ENCODE measurements at regions not wholly inside any gene's neighbourhood (a gene's known extent, or its start where the extent isn't known, plus 50 kb on each side); places are given as distances from the start of the nearest gene placed in this dataset.
"Not testable (repeated sequence)": the region's sequence is repeated elsewhere in the genome, so short reads cannot be mapped to it uniquely, and the experiment has no call there.

DNA sequence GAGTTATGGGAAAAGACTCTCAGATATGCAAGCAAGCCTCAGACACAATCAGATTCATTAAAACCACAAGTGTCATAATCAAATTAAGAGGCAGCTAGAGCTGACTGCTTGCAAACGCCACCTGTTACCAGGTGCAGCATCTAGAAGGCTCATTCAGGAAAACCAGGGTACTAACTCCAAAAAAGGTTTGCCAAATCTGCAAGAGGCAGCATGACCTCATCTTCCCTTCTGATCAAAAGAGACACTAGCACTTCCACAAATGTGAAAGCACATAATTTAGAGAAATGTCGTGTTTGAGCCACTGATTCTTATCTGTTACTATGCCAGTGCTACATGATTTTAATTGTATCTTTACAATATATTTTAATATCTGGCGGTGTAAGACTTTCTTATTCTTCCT is 123.3 kb upstream of the NANOGP8 start:
- no peaks in the 10 kb centered on the region for H3K4me1 Mint-ChIP-seq
- no peaks in the 10 kb centered on the region for H3K27me3 Mint-ChIP-seq
- no peak overlapping the region for H3K27ac Mint-ChIP-seq
- no peaks in the 10 kb centered on the region for H3K36me3 Mint-ChIP-seq
- H3K4me3 Mint-ChIP-seq = no peak overlapping the region
- no peaks in the 10 kb centered on the region for H3K9me3 Mint-ChIP-seq

DNA sequence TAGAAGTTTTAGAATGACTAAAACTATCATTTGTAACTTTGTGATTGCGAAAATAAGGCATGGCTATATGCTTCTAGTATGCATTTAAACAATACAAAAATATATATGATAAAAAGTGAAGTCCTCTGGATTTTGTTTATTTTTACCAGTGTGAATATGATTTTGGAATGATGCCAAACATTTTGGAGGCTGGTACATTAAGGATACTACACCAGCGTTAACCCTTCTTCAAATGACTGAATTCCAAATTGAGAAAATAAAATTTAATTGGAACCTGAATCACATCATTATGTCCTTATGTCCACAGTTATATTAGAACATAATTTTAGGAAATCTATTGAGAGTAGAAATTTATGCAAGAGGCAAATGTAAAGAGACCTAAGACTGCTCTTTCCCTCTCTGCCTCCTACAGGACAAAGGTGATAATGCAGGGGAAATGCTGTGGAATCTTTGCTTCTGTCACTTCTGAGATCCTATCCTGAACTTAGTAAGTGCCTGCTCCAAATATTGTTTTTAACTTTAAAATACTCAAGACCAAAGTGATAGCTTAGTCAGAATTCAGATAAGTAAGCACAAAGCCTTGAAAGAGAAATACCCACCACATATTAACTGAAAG is 121.1 kb upstream of the NANOGP8 start:
- H3K9me3 Mint-ChIP-seq = no peaks in the 10 kb centered on the region

DNA sequence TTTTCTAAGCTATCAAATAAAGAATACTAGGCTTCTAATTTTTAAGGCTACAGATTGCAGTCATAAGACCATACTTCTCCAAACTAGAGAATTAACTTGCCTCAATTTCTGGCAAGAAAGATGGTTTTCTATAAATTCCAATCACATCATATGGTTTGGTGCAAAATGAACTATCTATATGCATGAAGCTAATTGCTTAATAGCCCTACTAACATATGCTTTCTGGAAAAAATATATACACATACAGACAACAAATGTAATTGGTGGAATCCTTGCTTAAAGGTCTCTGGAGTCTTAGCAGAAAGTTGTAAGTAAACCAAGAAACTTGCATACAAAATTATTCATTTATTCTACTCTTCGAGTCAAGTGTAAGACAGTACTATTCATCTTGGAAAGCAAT is 113.1 kb upstream of the NANOGP8 start:
- Mint-ChIP-seq H3K27me3 (no peaks in the 10 kb centered on the region), H3K36me3 (no peaks in the 10 kb centered on the region), H3K27ac (no peak overlapping the region), H3K4me3 (no peak overlapping the region), H3K9me3 (peaks cover 0 to 3% (median 0%) of the 10 kb centered on the region in 3 donors), H3K4me1 (no peaks in the 10 kb centered on the region)

More for the DNA sequence above, 121.1 kb upstream of the NANOGP8 start:
- H3K4me1 Mint-ChIP-seq = no peaks in the 10 kb centered on the region
- H3K27ac Mint-ChIP-seq = no peak overlapping the region
- H3K36me3 Mint-ChIP-seq = no peaks in the 10 kb centered on the region
- H3K27me3 Mint-ChIP-seq = no peaks in the 10 kb centered on the region
- H3K4me3 Mint-ChIP-seq = no peak overlapping the region

DNA sequence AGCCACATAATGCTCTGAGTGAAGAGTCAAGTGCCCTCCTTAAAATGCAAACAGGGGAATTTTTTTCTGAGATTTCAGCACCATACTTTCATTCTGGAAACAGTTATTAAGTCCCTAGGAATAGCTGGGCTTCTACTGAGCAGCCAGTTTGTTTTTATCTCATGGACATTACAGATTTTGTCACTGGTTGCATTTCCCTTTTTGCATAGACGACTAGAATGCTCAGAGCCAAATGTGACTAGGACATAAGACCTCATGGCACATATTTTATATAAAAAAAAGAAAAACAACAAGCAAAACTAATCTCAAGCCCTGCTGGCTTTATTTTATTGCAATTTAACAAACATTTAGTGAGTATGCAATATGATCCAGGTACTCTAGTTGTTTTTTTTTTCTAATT is 112.7 kb upstream of the NANOGP8 start:
- Mint-ChIP-seq H3K9me3 (peaks cover 0 to 4% (median under 1%) of the 10 kb centered on the region in 3 donors), H3K36me3 (no peaks in the 10 kb centered on the region), H3K27ac (no peak overlapping the region), H3K4me1 (no peaks in the 10 kb centered on the region), H3K27me3 (no peaks in the 10 kb centered on the region), H3K4me3 (no peak overlapping the region)

DNA sequence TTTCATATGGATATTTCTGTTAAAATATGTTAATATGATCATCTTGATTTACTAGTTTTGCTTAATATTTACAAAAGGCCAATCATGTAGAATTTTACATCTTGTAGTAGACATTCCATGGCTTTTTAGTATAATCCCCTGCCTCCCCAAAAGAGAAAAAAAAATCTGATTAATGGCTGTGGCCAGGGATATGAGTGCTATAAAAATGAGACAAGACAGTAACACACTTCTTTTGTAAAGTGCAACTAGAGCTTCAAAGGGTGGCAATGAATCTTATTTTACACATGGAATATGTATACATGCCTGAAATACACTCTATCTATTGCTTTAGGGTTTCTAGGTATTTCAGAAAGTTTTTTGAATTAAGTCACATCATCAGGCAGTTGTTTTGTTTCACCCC is 112.2 kb upstream of the NANOGP8 start:
- H3K9me3 Mint-ChIP-seq = peaks cover 0 to 8% (median 2%) of the 10 kb centered on the region in 3 donors
- no peaks in the 10 kb centered on the region for H3K27me3 Mint-ChIP-seq
- H3K4me3 Mint-ChIP-seq = no peak overlapping the region
- no peaks in the 10 kb centered on the region for H3K36me3 Mint-ChIP-seq
- H3K4me1 Mint-ChIP-seq = no peaks in the 10 kb centered on the region
- no peak overlapping the region for H3K27ac Mint-ChIP-seq

DNA sequence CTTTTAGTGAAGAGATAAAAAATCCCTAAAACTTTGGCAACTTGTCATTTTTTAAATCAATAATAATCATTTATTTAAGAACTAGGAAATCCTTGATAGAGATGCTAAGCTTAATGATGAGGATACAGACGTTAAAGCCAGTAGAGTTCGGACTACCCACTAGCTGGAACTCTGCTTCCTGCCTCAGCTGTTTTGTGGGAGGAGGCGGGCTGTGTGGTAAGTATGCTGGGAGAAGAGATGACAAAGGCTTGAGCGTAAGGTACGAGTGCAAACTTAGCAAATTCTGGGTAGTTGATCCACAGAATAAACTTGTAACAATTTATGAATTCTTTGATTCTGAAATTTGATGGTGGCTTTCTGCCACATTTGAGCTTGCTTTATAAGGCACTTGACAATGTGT is 111.2 kb upstream of the NANOGP8 start:
- no peaks in the 10 kb centered on the region for H3K27me3 Mint-ChIP-seq
- peaks cover 4 to 16% (median 4%) of the 10 kb centered on the region in 3 donors for H3K9me3 Mint-ChIP-seq
- no peaks in the 10 kb centered on the region for H3K36me3 Mint-ChIP-seq
- H3K27ac Mint-ChIP-seq = no peak overlapping the region
- no peaks in the 10 kb centered on the region for H3K4me1 Mint-ChIP-seq
- H3K4me3 Mint-ChIP-seq = no peak overlapping the region

DNA sequence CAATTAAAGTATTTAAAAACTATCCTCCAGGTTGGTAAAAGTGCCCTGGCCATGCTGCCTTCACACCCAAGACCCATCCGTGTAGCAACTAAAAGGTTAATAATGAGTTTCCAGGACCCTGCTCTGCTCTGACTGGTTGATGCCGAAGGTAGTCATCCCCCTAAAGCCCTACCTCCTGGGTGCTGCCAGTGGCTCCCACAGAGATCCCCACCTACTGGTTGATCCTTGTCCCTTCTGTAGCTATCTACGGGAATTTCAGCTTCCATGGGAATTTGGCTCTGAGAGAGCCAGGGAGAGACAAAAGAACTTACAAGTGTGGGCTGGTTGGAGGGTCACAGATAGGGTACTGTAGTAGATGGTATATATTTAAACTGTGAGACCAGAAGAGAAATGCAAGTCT is 110.6 kb upstream of the NANOGP8 start:
- H3K36me3 Mint-ChIP-seq = no peaks in the 10 kb centered on the region
- no peaks in the 10 kb centered on the region for H3K27me3 Mint-ChIP-seq
- H3K27ac Mint-ChIP-seq = no peak overlapping the region
- no peak overlapping the region for H3K4me3 Mint-ChIP-seq
- H3K4me1 Mint-ChIP-seq = no peaks in the 10 kb centered on the region
- H3K9me3 Mint-ChIP-seq = peaks cover 4 to 22% (median 6%) of the 10 kb centered on the region in 3 donors

DNA sequence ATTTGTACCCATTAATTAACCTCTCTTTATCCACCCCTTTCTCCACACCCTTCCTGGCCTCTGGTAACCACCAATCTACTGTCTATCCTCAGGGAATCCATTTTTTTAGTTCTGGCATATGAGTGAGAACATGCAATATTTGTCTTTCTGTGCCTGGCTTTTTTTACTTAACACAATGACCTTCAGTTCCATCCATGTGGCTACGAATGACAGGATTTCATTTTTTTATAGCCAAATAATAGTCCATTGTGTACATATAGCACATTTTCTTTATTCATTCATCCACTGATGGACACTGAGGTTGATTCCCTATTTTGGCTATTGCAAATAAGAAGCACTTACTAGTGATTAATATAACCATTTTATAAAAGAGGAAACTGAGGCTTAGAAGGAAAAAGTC is 109.9 kb upstream of the NANOGP8 start:
- Mint-ChIP-seq H3K36me3 (no peaks in the 10 kb centered on the region), H3K4me3 (no peak overlapping the region), H3K9me3 (peaks cover 4 to 26% (median 7%) of the 10 kb centered on the region in 3 donors), H3K27me3 (peaks cover 4% of the 10 kb centered on the region), H3K27ac (no peak overlapping the region), H3K4me1 (no peaks in the 10 kb centered on the region)

DNA sequence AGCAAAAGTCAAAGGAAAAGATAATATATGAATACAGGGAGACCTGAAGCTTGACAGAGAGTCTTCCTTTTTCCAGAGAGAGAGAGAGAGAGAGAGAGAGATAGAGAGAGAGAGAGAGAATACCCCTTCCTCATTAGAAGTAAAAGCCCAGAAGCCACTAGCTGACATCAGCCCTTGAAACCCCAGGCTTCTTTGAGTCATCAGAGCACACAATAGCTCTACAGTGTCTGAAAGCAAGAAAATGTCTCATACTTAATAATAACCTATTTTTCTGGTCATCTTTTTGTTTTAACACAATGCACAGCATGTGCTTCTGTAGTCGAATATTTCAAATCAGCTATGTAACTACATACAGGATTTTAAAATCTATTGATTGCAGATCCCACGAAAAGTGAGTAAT is 109.2 kb upstream of the NANOGP8 start:
- H3K27ac Mint-ChIP-seq = no peak overlapping the region
- H3K4me3 Mint-ChIP-seq = no peak overlapping the region
- H3K27me3 Mint-ChIP-seq = peaks cover 6% of the 10 kb centered on the region
- H3K4me1 Mint-ChIP-seq = no peaks in the 10 kb centered on the region
- no peaks in the 10 kb centered on the region for H3K36me3 Mint-ChIP-seq
- peaks cover 4 to 29% (median 10%) of the 10 kb centered on the region in 3 donors for H3K9me3 Mint-ChIP-seq

DNA sequence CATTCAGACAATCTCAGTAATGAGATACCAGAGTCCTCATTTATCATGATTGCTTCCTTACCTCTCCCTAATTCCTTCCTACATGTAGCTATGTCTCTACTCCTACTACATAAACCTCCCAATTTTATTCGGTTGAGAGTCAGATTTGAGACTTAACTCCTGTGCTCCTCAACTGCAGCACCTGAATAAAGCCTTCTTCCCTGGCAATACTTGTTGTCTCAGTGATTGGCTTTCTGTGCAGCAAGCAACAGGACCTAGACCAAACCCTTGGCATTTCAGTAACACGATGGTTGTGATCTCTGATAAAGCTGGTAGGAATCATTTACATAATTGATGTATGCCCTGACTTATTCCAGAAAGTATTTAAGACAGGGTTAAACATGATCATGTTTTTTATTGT is 106.7 kb upstream of the NANOGP8 start:
- no peak overlapping the region for H3K27ac Mint-ChIP-seq
- H3K4me3 Mint-ChIP-seq = no peak overlapping the region
- peaks cover 4 to 29% (median 10%) of the 10 kb centered on the region in 3 donors for H3K9me3 Mint-ChIP-seq
- no peaks in the 10 kb centered on the region for H3K36me3 Mint-ChIP-seq
- H3K27me3 Mint-ChIP-seq = peaks cover 6% of the 10 kb centered on the region
- H3K4me1 Mint-ChIP-seq = no peaks in the 10 kb centered on the region

DNA sequence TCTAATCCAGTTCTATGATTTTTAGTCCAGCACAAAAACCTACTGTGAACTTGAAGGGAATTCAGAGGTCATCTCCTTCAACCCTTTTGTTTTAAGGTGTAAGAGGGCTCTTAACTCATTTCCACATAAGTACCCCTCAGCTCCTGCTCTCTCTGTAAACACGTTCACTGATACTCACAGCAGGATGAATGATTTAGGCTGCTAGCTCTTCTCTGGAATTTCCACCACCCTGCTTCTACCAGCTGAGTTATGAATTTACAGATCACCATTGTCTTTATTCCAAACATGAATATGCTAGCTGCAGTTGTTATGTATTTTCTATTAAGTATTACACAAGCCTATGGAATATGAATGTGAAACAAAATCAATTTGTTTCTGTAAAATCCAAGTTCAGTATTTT is 101.3 kb upstream of the NANOGP8 start:
- Mint-ChIP-seq H3K4me3 (no peak overlapping the region), H3K27me3 (peaks cover 6% of the 10 kb centered on the region), H3K27ac (no peak overlapping the region), H3K36me3 (no peaks in the 10 kb centered on the region), H3K9me3 (peaks cover 0 to 13% (median 6%) of the 10 kb centered on the region in 3 donors), H3K4me1 (no peaks in the 10 kb centered on the region)

DNA sequence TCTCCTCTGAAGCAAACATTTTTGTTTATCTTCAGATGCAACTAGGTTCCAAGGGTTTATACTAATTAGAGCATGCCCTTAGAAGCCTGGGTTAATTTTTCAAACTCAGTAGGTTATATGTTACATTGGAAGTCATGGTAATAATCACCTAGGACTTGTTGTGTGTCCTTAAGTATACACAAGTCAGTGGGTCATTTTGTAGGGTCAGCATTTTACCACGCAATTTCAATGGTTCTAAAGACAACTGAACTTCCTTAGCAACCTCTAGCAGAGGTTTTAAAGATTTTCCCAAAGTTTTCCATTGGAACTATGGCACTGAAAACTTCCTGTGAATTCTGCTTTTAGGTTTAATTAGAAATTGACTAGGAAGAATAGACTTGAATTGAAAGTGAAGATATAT is 99.6 kb upstream of the NANOGP8 start:
- Mint-ChIP-seq H3K36me3 (no peaks in the 10 kb centered on the region), H3K27me3 (no peaks in the 10 kb centered on the region), H3K27ac (no peak overlapping the region)

DNA sequence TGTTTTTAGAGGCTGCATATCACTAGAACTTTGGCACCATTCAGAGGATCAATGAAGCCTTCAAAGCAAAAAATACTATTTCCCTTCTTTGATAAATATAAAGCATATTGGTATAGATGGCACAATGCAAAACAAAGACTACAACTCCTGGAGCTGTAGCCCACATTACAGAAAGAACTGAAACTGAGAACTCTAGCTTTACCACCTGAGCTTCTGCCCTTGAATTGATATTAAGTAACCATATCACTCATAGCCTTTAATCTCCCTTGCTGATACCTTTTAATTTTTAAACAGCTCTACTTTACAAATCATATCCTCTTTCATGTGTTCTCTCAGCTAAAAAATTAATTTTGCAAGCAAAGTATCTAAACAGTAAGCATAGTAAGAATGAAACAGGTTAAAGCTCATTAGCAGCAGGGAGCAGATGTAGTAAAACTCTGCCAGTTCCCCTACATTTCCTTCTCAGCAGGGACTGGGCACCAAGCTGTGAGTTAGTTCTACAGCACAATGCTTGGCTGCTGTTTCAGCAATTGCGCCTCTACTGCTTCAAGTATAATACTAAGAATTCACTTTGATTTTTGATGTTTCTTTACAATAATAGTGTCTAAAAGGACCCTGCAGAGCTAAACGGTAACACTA is 97.9 kb upstream of the NANOGP8 start:
- H3K27ac Mint-ChIP-seq = no peak overlapping the region
- H3K9me3 Mint-ChIP-seq = no peaks in the 10 kb centered on the region
- H3K4me1 Mint-ChIP-seq = no peaks in the 10 kb centered on the region
- H3K36me3 Mint-ChIP-seq = no peaks in the 10 kb centered on the region
- H3K27me3 Mint-ChIP-seq = no peaks in the 10 kb centered on the region
- H3K4me3 Mint-ChIP-seq = no peak overlapping the region

More for the DNA sequence above, 99.6 kb upstream of the NANOGP8 start:
- no peaks in the 10 kb centered on the region for H3K4me1 Mint-ChIP-seq
- no peak overlapping the region for H3K4me3 Mint-ChIP-seq
- H3K9me3 Mint-ChIP-seq = no peaks in the 10 kb centered on the region

DNA sequence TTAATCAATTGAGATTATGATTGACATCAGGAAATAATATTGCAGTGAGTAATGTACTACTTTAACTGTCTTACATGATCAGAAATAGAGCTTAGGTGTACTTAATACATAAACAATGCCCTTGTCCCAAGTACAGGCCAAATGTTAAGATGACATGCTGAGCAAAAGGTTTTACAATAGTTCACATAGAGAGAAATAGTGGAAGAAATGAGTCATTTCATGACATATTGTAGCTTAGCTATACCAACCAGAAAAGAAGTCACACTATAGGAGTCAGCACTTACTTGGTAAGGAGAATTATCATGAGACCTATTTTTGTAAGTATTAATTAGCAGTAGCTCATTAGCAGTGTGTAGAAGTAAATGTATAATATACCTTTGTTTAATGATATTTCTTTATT is 96.4 kb upstream of the NANOGP8 start:
- no peaks in the 10 kb centered on the region for H3K4me1 Mint-ChIP-seq
- H3K9me3 Mint-ChIP-seq = no peaks in the 10 kb centered on the region
- no peaks in the 10 kb centered on the region for H3K36me3 Mint-ChIP-seq
- no peak overlapping the region for H3K4me3 Mint-ChIP-seq
- H3K27ac Mint-ChIP-seq = no peak overlapping the region
- H3K27me3 Mint-ChIP-seq = no peaks in the 10 kb centered on the region

DNA sequence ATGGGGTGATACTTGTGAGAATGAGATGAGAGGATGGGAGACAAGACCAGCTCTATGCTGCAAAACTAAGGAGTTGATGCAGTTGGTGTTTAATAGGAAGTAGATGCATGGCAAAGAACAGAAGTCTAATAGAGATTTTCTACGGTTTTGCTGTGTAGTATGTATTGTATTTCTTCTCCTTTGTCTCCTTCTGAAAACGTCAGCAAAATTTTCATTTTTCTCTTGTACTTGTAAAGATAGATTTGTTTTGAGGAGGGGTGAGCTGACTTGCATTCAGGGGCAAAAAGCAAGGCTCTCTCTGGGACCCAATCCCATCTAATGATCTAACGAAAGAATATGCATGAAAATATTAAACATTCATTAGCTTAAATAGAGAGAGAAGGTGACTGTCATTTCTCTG is 94.6 kb upstream of the NANOGP8 start:
- H3K9me3 Mint-ChIP-seq = no peaks in the 10 kb centered on the region
- H3K36me3 Mint-ChIP-seq = no peaks in the 10 kb centered on the region
- H3K4me3 Mint-ChIP-seq = no peak overlapping the region
- no peaks in the 10 kb centered on the region for H3K27me3 Mint-ChIP-seq
- no peak overlapping the region for H3K27ac Mint-ChIP-seq
- no peaks in the 10 kb centered on the region for H3K4me1 Mint-ChIP-seq

DNA sequence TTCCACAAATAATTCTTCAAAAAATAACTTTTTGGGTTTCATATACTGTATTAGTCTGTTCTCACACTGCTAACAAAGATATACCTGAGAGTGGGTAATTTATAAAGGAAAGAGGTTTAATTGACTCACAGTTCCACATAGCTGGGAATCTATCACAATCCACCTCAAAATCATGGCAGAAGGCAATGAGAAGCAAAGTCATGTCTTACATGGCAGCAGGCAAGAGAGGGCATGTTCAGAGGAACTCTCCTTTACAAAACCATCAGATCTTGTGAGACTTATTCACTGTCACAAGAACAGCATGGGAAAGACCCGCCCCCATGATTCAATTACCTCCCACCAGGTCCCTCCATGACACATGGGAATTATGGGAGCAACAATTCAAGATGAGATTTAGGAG is 93.1 kb upstream of the NANOGP8 start:
- H3K9me3 Mint-ChIP-seq, H3K36me3 Mint-ChIP-seq, H3K27ac Mint-ChIP-seq, H3K4me1 Mint-ChIP-seq, H3K4me3 Mint-ChIP-seq, H3K27me3 Mint-ChIP-seq: not testable (repeated sequence)

Data from IgD-negative memory B cell (primary cell).